Suprapubic skin (tissue), 4 donors: ENCODE measurements at regions not wholly inside any gene's neighbourhood (a gene's known extent, or its start where the extent isn't known, plus 50 kb on each side); places are given as distances from the start of the nearest gene placed in this dataset.

Experiments
- DNase-seq, 2 donors: peaks; one replicate each; pipeline ENCODE4 v3.0.0-alpha.2; 2019; ENCODE audit warnings: low spot score in 2 of 2
- H3K27ac ChIP-seq: fragments of 200-600 bp; sonication (generic); one replicate; pipeline ENCODE4 v1.5.1; 2019
- H3K27me3 ChIP-seq: fragments of 200-600 bp; sonication (generic); one replicate; pipeline ENCODE4 v1.5.1; 2019
- H3K36me3 ChIP-seq: fragments of 200-600 bp; sonication (generic); one replicate; pipeline ENCODE4 v1.5.1; 2019
- H3K4me1 ChIP-seq: fragments of 200-600 bp; sonication (generic); one replicate; pipeline ENCODE4 v1.5.1; 2019
- H3K4me3 ChIP-seq: fragments of 200-600 bp; sonication (generic); one replicate; pipeline ENCODE4 v1.5.1; 2019; ENCODE audit warnings: mild to moderate bottlenecking
- H3K9me3 ChIP-seq: fragments of 200-600 bp; sonication (generic); one replicate; pipeline ENCODE4 v1.5.1; 2019
- CTCF ChIP-seq, 2 donors: fragments of 200-600 bp in 1 of 2; fragments of 450-650 bp in 1 of 2; sonication (generic) in 1 of 2; IDR thresholded peaks; one replicate each; pipeline ENCODE4 v1.5.1; 2016 to 2019; ENCODE audit warnings: antibody characterized with exemption in 2 of 2, mild to moderate bottlenecking in 1 of 2, moderate library complexity in 1 of 2
- EP300 ChIP-seq: sonication (generic); formaldehyde crosslinking; IDR thresholded peaks from one replicate; pipeline ENCODE4 v1.6.1; 2017; ENCODE audit warnings: antibody characterized with exemption
- POLR2A ChIP-seq, 2 donors: fragments of 450-650 bp; IDR thresholded peaks; one replicate each; pipeline ENCODE4 v1.6.1; 2017; ENCODE audit warnings: antibody characterized with exemption in 2 of 2, mild to moderate bottlenecking in 2 of 2, moderate library complexity in 2 of 2
- POLR2AphosphoS5 ChIP-seq, 3 donors: sonication (generic); formaldehyde crosslinking; IDR thresholded peaks; one replicate each; pipeline ENCODE4 v1.6.1; 2017; ENCODE audit warnings: antibody characterized with exemption in 3 of 3
- WGBS: methylation state at CpG from one replicate; pipeline ENCODE4 v1.1.5; 2018; 5-methylcytosine and 5-hydroxymethylcytosine counted together

GRCh38 chr17:63268827-63269226 lies 177.3 kb downstream of the CYB561 start:
- 75% methylated on average over 3 of the region's 3 CpGs for WGBS

GRCh38 chr17:63270610-63271009 lies 175.5 kb downstream of the CYB561 start:
- Histone ChIP-seq H3K4me1 (peaks cover 12% of the 10 kb centered on the region), H3K27me3 (no peaks in the 10 kb centered on the region), H3K36me3 (peaks cover 8% of the 10 kb centered on the region), H3K9me3 (no peaks in the 10 kb centered on the region), H3K4me3 (no peak overlapping the region), H3K27ac (no peak overlapping the region)
- no peak for DNase-seq
- WGBS, result 87% methylated on average over 3 of the region's 3 CpGs
- TF ChIP-seq CTCF (IDR thresholded peaks at IDR 0.05), result no peak
- TF ChIP-seq EP300, result no peak
- TF ChIP-seq POLR2A (IDR thresholded peaks at IDR 0.05), result no peak
- no peak for TF ChIP-seq POLR2AphosphoS5 (IDR thresholded peaks at IDR 0.05)

More at GRCh38 chr17:63268827-63269226, 177.3 kb downstream of the CYB561 start:
- peaks cover 8% of the 10 kb centered on the region for H3K36me3 ChIP-seq
- TF ChIP-seq EP300, result no peak
- no peak for TF ChIP-seq POLR2AphosphoS5 (IDR thresholded peaks at IDR 0.05)
- no peak for TF ChIP-seq POLR2A (IDR thresholded peaks at IDR 0.05)
- no peak for TF ChIP-seq CTCF (IDR thresholded peaks at IDR 0.05)
- no peaks in the 10 kb centered on the region for H3K9me3 ChIP-seq
- H3K27ac ChIP-seq, result no peak overlapping the region
- DNase-seq, result no peak
- no peaks in the 10 kb centered on the region for H3K27me3 ChIP-seq
- H3K4me1 ChIP-seq, result peaks cover 3% of the 10 kb centered on the region
- no peak overlapping the region for H3K4me3 ChIP-seq

GRCh38 chr17:63274146-63274545 lies 172.0 kb downstream of the CYB561 start:
- Histone ChIP-seq H3K27ac (no peak overlapping the region), H3K9me3 (no peaks in the 10 kb centered on the region), H3K36me3 (no peaks in the 10 kb centered on the region), H3K4me3 (no peak overlapping the region), H3K4me1 (peaks cover 15% of the 10 kb centered on the region), H3K27me3 (no peaks in the 10 kb centered on the region)
- TF ChIP-seq POLR2AphosphoS5 (IDR thresholded peaks at IDR 0.05), result no peak
- TF ChIP-seq CTCF (IDR thresholded peaks at IDR 0.05), result no peak
- no peak for TF ChIP-seq POLR2A (IDR thresholded peaks at IDR 0.05)
- TF ChIP-seq EP300, result no peak
- DNase-seq, result no peak
- WGBS, result 65% methylated on average over 3 of the region's 3 CpGs

GRCh38 chr17:63275318-63275970 lies 170.7 kb downstream of the CYB561 start:
- H3K4me3 ChIP-seq, result no peak overlapping the region
- TF ChIP-seq CTCF (IDR thresholded peaks at IDR 0.05) (no peak), EP300 (no peak), POLR2A (IDR thresholded peaks at IDR 0.05) (no peak), POLR2AphosphoS5 (IDR thresholded peaks at IDR 0.05) (no peak)
- H3K27me3 ChIP-seq, result no peaks in the 10 kb centered on the region
- no peaks in the 10 kb centered on the region for H3K36me3 ChIP-seq
- 15% methylated on average over 1 of the region's 1 CpG for WGBS
- H3K4me1 ChIP-seq, result peaks cover 15% of the 10 kb centered on the region
- no peak overlapping the region for H3K27ac ChIP-seq
- no peaks in the 10 kb centered on the region for H3K9me3 ChIP-seq
- DNase-seq, result no peak

GRCh38 chr17:63275971-63276745 lies 169.9 kb downstream of the CYB561 start:
- Histone ChIP-seq H3K4me1 (peaks cover 15% of the 10 kb centered on the region), H3K9me3 (no peaks in the 10 kb centered on the region), H3K27me3 (no peaks in the 10 kb centered on the region), H3K4me3 (no peak overlapping the region), H3K36me3 (no peaks in the 10 kb centered on the region), H3K27ac (no peak overlapping the region)
- no peak for TF ChIP-seq EP300
- no peak for TF ChIP-seq CTCF (IDR thresholded peaks at IDR 0.05)
- no peak for TF ChIP-seq POLR2AphosphoS5 (IDR thresholded peaks at IDR 0.05)
- TF ChIP-seq POLR2A (IDR thresholded peaks at IDR 0.05), result no peak
- no peak for DNase-seq
- 70% methylated on average over 2 of the region's 2 CpGs for WGBS
